ENCODE measurements at regions not wholly inside any gene's neighbourhood (a gene's known extent, or its start where the extent isn't known, plus 50 kb on each side); places are given as distances from the start of the nearest gene placed in this dataset.

DNA sequence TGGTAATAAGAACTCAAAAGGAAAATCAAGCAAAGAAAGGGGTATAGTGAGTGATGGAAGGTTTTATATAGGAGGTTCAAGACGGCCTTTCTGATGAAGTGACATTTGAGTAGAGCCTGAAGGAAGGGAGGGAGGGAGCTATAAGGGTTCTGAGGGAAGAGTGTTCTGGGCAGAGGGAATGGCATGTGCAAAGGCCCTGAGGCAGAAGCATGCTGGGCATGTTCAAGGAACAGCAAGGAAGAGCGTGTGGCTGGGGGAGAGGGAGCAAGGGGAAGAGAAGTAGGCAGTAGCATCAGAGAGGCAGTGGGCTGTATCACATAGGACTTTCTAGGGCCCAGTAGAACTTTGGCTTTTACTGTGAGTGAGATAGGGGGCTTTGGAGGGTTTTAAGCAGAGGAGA is 108.9 kb upstream of the NAV2 start:
- no peak for TF ChIP-seq CTCF (IDR thresholded peaks at IDR 0.05; ENCODE audit: low read length, missing control alignments)
- no peak overlapping the region for H3K4me3 ChIP-seq (replicated peaks; ENCODE audit: low read depth, low read length)
- no peak for DNase-seq (ENCODE audit: low read depth)

DNA sequence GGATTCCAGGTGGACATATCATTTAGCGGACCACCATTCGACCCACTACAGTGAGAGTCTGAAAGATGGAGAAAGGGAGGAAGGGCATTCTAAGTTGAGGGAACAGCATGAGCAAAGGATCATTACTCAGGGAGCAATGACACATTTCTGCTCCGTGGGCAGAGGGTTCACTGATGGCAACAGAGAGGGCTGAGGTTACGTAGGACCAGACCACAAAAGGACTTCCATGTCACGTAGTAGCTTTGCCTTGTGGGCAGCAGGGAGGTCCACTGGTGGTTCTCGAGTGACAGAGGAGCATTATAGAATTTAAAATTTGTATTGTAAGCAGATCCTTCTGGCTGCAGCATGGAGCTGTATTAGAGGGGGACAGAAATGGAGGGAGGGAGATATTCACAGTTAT is 109.7 kb upstream of the NAV2 start:
- no peak for DNase-seq (ENCODE audit: low read depth)
- no peak for TF ChIP-seq CTCF (IDR thresholded peaks at IDR 0.05; ENCODE audit: low read length, missing control alignments)
- H3K4me3 ChIP-seq (replicated peaks; ENCODE audit: low read depth, low read length): no peak overlapping the region

GRCh38 chr11:19602406-19602805 is 110.2 kb upstream of the NAV2 start:
- H3K4me3 ChIP-seq (replicated peaks; ENCODE audit: low read depth, low read length): no peak overlapping the region
- DNase-seq (ENCODE audit: low read depth): no peak
- TF ChIP-seq CTCF (IDR thresholded peaks at IDR 0.05; ENCODE audit: low read length, missing control alignments): no peak

GRCh38 chr11:19601235-19601634 is 111.4 kb upstream of the NAV2 start:
- TF ChIP-seq CTCF (IDR thresholded peaks at IDR 0.05; ENCODE audit: low read length, missing control alignments): no peak
- no peak for DNase-seq (ENCODE audit: low read depth)
- H3K4me3 ChIP-seq (replicated peaks; ENCODE audit: low read depth, low read length): no peak overlapping the region

DNA sequence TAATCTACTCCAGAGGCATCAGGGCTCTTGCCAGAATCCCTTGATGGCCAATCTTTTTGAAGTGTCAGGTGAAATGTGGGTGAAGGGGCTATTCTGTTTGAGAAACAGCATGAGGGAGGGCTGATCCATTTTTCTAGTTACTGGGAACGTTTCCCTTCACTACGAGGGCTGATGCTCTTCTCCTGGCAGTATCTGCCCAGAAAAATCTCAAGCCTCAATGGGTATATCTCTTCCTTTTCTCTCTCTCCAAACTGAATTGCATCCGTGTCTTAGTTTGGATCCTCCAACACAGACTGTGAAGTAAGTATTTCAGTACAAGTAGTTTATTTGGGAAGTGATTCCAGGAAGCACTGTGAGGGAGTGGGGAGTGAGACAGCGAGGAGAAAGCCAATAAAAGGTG is 113.0 kb upstream of the NAV2 start:
- no peak for DNase-seq (ENCODE audit: low read depth)
- no peak overlapping the region for H3K4me3 ChIP-seq (replicated peaks; ENCODE audit: low read depth, low read length)
- no peak for TF ChIP-seq CTCF (IDR thresholded peaks at IDR 0.05; ENCODE audit: low read length, missing control alignments)

DNA sequence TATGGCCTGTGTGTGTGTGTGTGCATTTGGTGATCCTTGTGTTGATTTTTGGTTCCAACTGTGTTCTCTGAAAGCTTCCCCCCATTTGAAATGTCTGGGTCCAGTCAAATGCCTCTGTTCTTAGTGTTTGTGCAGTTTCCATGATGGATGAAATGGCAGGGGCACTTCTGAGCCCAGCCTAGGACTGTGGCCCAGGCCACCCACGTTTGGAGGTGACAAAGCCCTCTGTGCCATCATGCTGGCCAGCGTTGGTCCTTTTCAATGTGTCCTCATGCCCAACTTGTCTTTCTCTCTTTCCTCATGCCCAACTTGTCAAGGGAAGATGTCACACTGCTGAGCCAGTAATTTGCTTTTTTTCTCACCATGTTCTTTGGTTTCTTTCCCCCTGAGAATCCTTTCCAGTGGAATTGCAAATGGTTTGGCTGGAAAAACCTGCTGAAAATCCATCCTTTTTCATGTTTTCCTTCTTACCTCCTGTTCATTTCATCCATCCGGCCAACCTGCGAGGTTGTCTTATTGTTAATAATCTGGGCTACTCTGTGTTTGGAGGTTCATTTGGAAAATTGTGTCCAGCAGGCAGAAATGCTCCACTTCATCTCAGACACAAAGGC is 113.7 kb upstream of the NAV2 start:
- no peak for DNase-seq (ENCODE audit: low read depth)
- no peak overlapping the region for H3K4me3 ChIP-seq (replicated peaks; ENCODE audit: low read depth, low read length)
- no peak for TF ChIP-seq CTCF (IDR thresholded peaks at IDR 0.05; ENCODE audit: low read length, missing control alignments)

GRCh38 chr11:19598456-19598855 is 114.2 kb upstream of the NAV2 start:
- H3K4me3 ChIP-seq (replicated peaks; ENCODE audit: low read depth, low read length): no peak overlapping the region
- no peak for TF ChIP-seq CTCF (IDR thresholded peaks at IDR 0.05; ENCODE audit: low read length, missing control alignments)
- no peak for DNase-seq (ENCODE audit: low read depth)
